GM04503 (cell line): ENCODE measurements at regions not wholly inside any gene's neighbourhood (a gene's known extent, or its start where the extent isn't known, plus 50 kb on each side); places are given as distances from the start of the nearest gene placed in this dataset.
"Not testable (repeated sequence)": the region's sequence is repeated elsewhere in the genome, so short reads cannot be mapped to it uniquely, and the experiment has no call there.

Experiments
- DNase-seq: peaks from one replicate; pipeline ENCODE4 v3.0.0-alpha.2; 2012; ENCODE audit warnings: low read depth

DNA sequence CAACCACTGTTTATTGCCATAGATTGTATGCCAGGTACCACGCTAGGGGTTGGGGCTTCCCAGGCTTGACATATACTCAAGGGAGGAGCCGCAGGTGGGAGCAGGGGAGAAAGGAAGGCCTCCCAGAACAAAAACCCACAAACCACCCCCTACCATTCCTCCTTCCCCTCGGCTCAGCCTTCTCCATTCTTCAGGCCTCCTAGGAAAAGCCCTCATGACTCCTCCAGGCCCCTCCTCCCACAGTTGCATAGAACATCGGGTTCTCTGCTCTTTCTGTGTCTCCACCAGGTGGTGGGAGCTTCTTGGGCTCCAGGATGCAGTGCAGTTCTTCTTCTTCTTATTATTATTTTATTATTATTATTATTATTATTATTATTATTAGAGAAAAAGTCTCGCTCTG lies 80.3 kb downstream of the ZFP36L2 start:
- DNase-seq, result no peak

DNA sequence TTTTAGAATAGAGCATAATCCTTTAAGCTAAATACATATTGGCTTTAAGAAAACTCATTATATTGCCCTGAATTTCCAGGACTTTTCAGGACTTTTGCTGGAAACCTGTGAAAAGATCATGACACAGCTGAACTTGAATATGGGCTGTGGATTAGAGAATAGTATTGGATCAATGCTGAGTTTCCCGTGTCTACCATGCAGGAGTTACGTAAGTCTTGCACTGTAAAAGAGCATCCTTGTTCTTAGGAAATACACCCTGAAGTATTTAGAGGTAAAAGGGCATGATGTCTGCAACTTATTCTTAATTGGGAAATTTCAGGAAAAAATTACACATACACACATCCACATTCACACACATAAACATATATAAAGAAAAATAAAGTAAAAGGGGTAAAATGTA lies 82.1 kb downstream of the ZFP36L2 start:
- no peak for DNase-seq

DNA sequence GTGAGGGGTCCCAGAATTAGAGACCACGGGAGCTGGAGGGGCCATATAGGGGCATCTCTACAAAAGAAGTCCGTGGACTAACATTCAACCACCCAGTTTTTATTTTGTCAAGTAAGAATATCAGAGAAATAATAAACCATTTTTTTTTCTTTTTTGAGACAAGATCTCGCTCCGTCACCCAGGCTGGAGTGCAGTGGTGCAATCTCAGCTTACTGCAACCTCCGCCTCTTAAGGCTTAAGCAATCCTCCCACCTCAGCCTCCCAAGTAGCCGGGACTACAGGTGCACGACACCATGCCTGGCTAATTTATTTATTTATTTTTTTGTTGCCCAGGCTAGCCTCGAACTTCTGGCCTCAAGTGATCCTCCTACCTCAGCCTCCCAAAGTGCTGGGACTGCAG lies 82.7 kb downstream of the ZFP36L2 start:
- DNase-seq, result no peak

DNA sequence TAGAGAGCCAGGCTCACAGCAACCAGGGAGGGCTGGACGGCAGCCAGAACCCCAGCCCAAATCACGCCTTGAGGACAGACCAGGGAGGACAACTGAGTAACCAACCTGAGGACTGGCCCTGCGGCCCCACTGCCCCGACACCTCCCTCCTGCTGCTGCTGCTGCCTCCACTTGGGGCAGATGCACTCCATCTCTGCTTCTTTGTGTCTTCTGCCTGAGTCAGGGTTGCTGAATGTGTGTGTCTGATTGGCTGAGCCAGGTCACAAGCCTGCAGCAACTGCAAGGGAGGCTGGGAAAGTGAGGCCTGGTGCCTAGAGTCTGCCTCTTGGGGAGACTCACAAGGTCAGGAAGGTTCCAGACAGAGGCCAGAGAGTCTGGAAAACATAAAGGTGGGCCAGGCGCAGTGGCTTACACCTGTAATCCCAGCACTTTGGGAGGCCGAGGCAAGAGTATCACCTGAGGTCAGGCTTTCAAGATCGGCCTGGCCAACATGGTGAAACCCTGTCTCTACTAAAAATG lies 83.4 kb downstream of the ZFP36L2 start:
- no peak for DNase-seq

DNA sequence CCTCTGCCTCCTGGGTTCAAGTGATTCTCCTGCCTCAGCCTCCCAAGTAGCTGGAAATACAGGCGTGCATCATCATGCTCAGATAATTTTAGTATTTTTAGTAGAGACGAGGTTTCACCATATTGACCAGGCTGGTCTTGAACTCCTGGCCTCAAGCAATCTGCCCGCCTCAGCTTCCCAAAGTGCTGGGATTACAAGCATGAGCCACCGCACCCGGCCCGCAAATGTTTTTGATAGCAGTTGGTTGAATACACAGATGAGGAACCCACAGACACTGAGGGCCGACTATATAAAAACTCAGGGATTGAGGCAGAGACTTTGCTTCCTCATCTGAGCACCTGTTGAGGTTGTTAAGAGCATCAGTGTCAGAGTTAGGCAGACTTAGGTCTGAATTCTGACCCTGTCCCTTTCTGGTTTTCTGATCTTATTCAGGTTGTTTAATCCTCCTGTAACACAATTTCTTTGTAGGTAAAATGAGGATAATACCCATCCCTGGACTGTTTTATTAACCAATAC lies 84.7 kb downstream of the ZFP36L2 start:
- not testable (repeated sequence) for DNase-seq

DNA sequence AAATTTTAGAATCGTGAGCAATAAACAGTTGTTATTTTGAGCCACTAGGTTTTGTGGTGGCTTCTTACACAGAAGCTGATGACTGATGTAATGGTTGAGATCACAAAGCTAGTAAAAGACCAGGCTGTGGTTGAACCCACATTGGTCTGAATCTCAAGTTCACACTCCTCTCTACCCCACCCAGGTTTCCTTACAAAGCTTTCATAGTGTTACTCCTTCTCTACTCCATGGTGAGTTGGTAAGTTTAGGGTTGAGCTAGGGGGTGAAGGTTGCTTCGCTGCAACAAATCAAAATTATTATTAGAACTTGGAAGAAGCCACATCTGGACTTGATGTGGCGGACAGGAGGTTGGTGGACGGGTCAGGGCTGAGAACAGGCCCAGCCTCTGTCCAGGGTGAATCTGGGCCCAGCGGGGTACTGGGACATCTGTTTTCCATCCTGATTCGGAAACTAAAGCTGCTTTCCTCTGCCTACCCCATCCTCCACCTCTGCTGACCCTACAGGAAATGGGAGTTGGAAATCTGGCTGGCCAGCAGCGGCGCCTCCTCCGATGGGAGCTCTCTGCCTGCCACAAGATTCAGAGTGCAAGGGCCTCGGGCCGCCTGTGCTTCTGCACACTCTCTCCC lies 86.3 kb downstream of the ZFP36L2 start:
- peak; percentile 27 for DNase-seq

DNA sequence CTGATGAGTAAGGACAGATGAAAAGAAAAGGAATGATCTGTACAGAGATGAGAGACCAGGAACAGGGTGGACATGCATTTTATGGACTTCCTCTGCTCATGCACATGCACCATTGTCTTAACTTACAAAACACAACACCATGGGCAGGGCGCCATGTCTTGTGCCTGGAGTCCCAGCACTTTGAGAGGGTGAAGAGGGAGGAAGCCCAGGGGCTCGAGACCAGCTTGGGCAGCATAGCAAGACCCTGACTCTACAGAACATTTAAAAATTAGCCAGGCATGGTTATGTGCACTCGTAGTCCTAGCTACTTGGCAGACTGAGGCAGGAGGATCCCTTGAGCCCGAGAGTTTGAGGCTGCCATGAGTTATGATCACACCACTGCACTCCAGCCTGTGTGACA lies 86.9 kb downstream of the ZFP36L2 start:
- DNase-seq, result no peak

DNA sequence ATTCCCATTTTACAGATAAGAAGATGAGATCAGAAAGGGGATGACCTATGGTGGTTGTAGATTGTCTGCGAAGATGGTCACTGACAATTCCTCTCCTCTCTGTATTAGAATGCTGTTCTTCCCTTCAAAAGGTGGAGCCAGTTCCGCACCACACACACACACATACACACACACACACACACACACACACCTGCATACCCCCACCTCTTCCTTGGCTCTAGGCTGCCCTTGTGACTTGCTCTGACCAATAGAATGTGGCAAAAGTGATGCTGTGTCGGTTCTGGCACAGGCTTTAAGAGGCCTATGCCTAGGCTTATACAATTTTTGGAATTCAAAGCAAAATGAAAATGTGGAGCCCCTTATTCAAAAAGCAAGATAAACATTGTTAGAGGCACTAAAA lies 88.0 kb downstream of the ZFP36L2 start:
- DNase-seq, result no peak

DNA sequence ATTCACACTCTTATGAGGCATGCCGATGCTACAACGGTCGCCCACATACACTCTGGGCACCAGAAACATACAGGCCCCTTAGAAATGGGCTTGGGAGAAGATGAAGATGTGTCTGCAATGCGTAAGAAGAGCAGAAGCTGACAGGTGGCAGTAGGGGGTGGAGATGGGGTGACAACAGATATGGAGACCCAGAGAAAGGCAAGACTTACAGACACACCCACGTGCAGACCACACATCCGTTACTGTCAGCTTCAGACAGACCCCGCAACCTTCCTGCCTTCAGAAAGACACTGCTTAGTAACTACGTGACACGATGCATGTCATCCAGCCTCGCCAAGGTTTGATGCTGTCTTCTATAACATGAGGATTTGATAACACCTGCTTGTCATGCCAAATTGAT lies 89.5 kb downstream of the ZFP36L2 start:
- DNase-seq, result no peak

DNA sequence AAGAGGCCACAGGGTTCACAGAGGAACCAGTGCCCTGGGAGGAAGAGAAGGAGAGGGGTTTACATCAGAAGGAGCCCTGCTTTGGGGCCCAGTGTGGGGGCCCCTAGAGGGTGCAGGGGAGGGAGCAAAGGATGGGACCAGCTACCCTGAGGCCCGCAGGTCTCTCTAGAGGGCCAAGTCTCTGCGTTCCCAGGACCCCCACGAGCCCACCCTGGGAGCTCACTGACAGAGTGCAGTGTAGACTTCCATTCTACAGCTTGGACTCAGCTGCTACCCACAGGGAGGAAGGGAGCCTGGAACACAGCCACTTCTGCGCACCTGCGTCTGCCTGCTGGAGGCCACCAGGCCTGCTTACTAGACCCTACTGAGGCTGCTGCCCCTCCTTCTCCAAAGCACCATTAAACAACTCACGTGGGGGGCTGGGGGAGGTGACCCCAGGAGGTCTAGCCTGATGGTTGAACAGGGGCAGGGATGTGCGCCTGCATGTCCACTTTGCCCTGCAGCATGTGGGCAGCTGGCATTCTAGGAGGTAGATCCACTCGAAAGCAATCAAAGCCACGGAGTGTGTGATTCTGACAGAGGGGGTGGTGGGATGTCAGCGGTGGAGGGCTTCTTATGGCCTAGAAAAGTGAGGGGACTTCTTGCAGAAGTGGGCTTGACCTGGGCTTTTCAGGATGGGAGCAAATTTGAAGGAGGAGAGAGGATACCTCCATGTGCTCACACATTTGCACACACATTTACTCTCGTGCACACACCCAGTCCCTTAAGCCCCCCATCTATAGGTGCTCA lies 90.2 kb downstream of the ZFP36L2 start:
- DNase-seq, result no peak

DNA sequence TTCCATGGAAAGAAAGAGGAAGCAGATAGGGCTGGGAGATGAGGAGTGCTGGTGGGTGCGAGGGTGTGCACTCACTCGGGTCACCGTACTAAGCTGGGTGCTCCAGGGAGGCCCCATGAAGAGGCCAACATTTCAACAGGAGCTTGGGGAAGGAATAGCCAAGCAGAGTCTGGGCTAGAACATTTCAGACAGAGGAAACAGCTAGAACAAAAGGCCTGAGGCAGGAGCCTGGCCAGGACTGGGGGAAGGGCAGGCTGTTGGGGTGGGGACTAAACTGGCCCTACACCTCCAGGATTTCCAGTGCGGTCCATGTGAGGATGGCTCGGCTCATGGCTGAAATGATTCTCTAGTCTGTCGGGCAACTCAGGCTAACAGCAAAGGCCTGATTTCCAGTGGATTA lies 90.8 kb downstream of the ZFP36L2 start:
- no peak for DNase-seq

DNA sequence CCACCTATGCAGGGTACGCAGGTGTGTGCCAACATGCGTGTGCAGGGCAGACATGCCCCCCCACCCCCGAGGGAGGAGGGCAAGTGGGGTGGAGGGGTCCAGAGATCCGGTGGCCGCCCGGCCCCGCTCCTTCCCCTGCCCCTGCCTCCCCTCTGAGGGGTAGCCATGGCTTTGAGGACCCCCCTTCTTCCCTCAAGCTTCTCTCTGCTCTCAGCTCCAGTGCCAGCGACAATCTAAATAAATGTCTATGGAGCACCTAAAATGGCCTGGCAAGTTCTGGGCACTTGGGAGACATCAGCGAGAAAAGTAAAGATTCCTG lies 91.9 kb downstream of the ZFP36L2 start:
- no peak for DNase-seq

DNA sequence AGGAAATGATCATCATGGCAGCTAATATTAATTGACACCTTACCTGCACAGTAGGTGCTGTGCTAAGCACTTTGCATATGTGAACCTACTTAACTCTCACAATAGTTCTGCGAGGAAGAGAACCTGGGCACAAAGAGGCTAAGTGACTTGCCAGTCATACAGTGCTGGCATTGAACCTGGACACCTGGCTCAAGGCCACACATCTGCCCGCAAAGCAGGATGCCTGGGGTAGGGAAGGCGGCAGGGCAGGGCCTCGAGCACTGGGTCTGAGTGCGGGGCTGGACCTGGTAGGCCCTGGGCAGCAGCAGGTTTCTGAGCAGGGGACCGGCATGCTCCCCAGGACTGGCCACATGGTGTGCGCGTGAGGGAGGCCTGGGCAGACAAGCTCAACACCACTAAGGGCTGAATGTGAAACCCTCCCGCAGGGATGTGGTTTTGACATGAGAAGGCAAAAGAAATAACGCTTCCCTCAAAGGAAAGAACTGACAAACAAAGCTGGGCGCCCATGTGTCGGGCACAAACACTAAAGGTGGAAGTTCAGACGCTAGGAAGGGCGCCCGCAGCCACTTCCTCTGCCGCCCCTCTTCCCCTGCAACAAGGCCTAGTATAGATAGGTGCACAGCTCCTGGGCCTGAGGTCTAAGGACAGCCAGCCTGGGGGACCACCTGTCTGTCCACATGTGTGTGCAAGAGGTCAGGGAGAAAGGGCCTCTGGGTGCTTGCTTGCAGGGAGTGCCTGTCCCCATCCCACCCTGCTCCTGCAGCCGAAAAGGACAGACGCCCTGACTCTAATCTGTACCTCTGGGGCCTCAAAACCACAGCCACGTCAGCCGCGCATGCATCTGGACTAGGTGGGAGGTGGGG lies 92.5 kb downstream of the ZFP36L2 start:
- DNase-seq, result no peak

DNA sequence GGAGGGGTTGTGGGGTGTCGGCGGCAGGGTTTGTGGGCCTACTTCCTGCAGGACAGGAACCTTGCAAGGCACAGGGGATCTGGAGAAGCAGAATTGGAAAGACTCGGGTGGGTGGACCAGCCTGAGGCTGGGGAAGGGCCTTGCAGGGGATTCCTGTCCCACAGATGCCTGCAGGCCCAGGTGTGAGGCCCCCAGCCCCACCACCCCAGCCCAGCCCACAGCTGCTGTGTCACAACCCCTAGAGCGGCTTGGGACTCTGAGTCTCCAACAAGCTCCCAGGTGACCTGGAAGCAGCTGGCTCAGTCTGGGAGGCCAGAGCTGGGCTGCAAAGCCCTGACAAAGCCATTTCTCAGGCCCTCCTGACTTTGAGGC lies 93.1 kb downstream of the ZFP36L2 start:
- DNase-seq, result no peak

DNA sequence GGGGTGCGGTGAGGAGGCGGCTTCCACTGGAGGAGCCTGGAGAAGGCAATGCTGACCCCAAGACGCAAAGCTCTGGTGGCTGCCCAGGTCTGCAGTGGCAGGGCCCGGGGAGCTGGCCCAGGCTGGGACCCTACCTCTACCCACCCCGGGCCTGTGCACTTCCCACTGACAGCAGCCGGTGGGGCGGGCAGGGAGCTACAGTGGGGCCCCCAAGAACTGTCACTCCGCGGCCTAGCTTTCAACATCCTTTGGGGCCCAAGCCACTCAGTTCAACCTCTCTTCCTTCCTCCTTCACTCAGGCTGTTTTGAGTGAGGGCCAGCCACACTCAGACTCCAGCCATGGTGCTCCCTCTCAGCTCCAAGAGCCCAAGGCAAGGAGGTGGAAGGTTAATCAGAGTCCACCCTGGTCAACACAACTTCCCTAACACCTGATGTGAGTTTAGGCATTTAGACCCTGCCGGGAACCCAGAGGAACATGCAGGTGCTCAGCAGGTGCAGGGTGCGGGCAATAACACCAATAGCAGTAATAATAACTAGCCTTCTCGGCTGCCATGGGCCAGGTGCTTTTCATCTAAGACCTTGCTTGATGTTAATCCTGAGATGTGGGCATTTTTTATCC lies 93.6 kb downstream of the ZFP36L2 start:
- DNase-seq, result no peak

DNA sequence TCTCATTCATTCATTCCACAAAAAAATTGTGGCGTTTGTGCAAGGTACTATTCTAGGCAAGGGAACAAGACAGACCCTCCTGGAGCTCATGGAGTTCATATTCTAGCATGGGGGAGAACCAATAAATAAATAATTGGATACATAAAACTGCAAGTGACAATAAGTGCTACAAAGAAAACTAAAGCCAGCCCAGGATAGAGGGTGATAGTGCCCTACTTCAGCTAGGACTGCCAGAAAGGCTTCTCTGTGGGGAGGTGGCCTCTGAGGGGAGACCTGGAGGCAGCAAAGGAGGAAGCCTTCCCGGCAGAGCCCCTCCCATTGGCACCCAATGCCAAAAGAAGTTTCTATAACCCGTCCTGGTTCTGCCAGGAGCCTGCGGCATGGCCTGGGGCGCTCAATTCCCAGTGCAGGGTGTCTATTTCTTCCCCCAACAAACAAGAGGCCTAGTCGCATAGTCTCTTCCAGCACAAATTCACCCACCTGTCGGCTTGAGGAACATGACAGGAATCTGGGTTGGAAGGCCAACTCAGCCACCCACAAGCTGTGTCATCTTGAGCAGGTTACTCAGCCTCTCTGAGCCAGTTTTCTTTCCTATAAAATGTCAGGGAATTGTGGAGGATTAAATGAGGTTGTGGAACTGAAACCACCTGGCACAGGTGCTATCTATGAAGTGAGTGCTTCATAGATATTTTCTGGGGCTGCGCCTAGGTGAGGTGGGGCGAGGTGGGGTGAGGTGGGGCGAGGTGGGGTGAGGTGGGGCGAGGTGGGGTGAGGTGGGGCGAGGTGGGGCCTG lies 94.3 kb downstream of the ZFP36L2 start:
- no peak for DNase-seq

DNA sequence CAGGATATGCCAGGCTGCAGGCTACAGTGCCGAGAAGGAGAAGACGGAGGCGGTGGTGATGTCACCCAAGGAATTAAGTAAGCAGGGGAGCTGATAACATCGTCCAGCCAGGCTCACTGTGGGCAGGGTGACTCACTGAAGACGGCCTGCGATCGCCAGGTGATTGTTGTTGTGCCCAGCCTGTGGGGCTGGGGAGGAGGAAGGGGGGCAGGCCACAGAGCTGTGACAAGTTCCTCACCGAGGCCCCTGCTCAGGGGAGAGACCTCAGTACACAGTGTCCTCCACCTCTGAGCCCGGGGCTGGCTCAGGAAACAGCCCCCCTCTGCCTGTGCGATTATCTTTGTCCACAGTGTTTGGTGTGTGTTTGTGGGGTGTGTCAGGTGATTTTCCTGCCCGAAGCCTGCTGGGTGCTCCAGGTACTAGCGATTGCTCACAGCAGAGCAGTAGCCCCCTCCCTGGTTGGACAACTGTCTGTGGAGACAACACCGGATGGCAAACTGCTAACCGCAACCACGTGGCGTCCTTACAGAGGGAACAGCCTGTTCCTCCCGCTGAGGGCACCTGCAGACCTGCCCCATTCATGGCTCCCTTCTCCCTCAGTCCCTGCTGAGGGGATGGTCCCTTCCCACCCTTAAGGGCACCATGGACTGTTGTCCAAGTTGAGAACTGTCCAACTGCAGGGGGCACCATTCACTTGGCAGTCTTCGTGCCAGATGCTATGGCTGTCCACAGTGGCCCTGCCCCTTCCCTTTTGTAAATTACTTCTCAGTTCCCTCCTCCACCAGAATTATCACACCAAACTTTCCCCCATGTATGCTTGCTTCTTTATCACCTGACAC lies 95.1 kb downstream of the ZFP36L2 start:
- peak; percentile 44 for DNase-seq

DNA sequence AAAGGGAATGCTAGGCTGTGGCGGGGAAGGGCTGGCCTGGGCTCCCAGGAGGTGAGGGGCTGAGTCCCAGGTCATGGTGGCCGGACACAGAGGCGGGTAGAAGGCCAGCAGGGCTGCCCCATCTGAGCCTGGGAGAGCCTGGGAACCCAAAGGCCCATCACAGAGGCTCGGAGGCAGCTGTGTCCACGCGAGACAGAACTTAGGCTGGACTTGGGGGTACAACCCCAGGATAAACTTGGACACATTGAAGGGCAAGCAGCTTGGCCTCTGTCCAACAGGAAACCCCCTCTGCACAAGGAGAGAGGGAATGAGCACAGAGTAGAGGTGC lies 95.9 kb downstream of the ZFP36L2 start:
- no peak for DNase-seq

DNA sequence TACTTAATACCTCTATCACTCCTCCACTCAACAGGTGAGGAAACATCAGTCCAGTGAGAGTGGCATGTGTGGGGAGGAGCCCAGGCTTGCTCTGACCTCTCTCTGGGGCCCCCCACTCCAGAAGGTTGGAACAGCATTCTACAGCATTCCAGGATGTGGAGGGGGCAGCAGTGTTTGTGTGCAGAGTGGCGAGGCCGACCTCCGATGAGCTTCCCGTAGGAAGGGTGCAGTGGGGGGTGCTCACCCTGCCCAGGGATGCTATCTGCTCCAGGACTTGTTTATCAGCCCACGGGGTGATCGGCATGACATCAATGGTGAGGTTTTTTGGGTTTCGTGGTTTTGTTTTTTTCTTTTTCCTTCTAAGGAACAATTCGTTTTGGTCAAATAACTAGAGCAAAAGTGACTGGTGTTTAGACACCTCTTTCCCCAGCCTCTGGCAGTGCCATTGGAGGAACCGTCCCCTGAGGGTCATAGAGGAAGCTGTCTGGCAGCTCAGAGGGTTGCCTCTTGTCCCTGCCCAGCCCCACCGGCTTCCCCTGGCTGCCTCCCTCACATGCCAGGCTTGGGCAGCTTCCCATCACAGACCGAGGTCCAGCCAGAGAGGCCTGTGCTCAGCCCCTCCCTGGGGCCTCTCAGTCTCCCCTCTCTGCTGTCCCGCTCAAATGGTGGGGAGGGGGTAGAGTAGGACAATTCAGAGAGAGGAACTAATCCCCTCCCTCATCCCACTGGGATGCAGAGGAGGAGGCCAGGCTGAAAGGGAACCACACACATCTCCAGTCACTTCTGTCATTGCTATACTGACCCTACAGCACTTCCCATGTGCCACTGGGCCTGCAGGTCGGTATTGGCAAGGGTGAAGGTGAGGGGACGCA lies 96.5 kb downstream of the ZFP36L2 start:
- DNase-seq, result no peak

DNA sequence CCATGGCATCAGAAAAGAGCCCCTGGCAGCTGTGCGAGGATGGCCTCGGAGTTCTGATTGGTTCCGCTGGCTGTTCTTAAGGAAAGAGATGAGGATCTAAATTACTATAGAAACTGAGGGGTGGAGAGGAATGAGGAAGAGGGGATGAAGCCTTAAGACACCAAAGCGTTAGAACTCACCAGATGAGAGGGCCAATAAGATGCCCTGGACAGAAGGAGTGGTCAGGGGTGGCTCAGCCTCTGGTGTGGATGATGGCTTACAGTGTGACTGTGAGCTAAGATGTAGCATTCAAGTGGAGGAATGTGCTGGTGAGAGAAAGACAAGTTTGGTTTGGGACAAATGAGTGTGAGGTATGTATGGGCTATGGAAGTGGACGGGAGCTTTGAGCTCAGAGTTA lies 97.8 kb downstream of the ZFP36L2 start:
- DNase-seq, result no peak
